Activated CD4-positive, CD25-positive, alpha-beta regulatory T cell (primary cell): ENCODE measurements at regions not wholly inside any gene's neighbourhood (a gene's known extent, or its start where the extent isn't known, plus 50 kb on each side); places are given as distances from the start of the nearest gene placed in this dataset.

Source experiments
- DNase-seq, 4 experiments: peaks; one replicate each; lab custom pipeline; 2025; lab: John Stamatoyannopoulos, UW

GRCh38 chr22:48351376-48352085, 1476.1 kb downstream of the BRD1 start:
- no peak for DNase-seq

DNA sequence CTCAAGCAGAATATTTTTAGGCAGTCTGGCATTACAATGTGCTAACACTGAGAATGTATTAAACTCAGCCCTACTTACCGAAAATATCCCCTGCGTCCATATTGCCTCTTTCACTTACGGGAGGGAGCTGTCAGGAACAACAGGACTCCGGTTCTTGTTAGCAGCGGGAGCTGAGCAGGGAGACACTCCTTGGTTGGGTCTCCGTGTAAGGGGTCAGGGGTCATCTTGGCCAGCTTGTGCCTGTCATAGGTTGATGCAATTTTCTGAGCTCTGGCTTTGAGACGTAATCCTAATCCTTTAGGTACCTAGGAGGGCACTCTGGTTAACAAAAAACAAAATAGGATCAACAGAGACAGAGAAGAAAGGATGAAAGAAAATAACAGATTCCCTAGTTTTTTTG, 1477.2 kb downstream of the BRD1 start:
- no peak for DNase-seq

- no peak for DNase-seq
Measured at GRCh38 chr22:48348855-48349254, 1478.8 kb downstream of the BRD1 start.

DNA sequence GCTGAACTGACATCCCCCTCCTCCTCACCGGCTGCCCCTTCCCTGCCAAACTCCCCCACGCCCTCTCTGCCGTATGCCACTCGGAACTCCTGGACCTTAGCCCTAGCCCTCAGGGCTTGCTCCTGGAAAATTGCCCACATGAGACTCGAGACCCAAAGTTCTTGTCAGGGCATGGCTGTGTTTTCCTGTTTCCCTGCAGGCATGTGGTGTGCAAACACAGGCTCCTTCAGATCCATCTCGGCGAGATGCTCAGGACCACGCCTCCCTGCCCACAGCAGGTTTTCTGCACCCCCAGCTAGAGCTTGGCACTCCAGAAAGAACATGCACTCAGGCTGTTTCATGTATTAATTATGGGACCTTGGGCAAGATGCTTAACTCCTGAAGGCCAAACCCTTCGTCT, 1480.4 kb downstream of the BRD1 start:
- no peak for DNase-seq

- DNase-seq: no peak
Measured at GRCh38 chr22:48346911-48347310, 1480.8 kb downstream of the BRD1 start.

DNA sequence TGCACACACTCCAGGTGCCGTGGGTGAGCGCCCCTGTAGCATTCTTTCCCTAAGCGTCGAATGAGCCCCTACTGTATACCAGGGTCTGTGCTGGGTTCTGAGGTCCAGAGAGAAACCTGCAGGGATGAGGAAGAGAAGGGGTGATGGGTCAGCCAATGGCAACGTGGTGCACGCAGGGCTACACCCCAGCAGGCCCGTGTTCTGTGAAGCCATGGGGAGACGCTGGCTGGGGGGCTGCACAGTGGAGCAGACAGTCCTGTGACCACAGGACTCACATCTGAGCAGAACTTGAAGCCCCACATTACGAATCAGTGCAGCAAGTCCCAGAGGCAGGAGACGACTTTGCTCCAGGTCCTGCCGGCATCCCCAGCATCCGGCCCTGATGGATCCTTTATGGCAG, 1481.4 kb downstream of the BRD1 start:
- no peak for DNase-seq

- no peak for DNase-seq
Measured at GRCh38 chr22:48345631-48346030, 1482.0 kb downstream of the BRD1 start.

DNA sequence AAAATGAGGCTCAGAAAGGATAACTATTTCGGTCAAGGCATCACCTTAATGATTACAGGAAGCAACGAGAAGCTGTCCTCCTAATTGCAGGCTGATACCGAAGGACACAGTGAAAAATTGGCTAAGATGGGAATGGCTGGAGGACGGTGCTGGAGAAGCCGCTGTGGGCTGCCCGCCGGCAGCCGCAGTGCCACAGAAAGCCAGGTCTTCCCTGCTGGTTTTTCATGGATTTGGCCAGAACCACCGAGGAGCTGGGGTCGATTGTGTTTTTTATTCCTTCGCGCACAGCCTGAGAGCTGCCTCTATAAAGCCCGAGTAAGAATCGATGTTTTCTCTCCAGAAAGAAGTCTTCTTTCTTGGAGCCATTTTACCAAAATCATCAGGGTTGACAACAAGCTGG, 1484.2 kb downstream of the BRD1 start:
- no peak for DNase-seq

- DNase-seq: no peak
Measured at GRCh38 chr22:48342732-48343131, 1484.9 kb downstream of the BRD1 start.

GRCh38 chr22:48342016-48342415, 1485.7 kb downstream of the BRD1 start:
- DNase-seq: no peak

- no peak for DNase-seq
Measured at GRCh38 chr22:48340727-48341709, 1486.7 kb downstream of the BRD1 start.

- DNase-seq: no peak
Measured at GRCh38 chr22:48340191-48340590, 1487.5 kb downstream of the BRD1 start.

DNA sequence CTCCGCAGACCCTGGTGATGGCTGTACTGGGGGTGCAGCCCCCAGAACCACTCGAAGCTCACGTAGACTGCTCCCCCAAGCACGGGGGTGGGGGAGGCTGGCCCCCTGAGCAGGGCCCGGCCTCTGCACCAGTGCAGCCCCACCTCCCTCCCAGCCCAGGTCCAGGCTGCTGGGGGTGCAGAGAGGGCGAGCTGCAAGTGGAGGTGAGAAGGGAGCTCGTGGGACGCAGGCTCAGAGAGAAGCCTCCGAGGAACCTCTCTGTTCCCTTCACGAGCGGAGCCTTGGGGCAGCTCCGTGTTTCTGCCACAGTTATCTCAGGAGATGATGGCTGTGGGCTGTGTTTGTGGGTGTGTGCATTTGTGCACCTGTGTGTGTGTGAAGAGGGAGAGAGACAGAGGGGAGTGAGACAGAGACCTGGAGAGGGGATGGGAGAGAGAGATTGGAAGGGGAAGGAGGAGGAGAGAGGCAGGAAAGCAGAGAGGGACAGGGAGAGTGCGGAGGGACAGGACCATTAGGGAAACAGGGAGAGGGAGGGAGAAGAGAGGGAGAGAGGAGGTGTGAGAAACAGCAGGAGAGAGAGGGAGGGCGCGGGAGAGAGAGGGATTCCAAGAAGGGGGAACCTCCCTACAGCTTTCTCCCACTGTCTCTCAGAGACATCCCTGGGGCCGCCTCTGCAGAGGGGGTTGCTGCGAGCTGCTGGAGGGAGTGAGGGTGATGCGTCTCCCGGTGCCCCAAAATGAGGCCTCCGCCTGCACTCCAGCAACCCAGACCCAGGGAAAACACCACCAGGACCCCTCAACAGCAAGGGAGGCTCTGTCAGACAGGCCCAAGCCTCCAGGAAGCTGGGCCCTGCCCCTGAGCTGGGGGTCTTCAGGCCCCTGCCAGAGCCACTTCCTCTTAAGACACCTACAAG, 1488.6 kb downstream of the BRD1 start:
- no peak for DNase-seq

- no peak for DNase-seq
Measured at GRCh38 chr22:48337957-48338792, 1489.5 kb downstream of the BRD1 start.

DNA sequence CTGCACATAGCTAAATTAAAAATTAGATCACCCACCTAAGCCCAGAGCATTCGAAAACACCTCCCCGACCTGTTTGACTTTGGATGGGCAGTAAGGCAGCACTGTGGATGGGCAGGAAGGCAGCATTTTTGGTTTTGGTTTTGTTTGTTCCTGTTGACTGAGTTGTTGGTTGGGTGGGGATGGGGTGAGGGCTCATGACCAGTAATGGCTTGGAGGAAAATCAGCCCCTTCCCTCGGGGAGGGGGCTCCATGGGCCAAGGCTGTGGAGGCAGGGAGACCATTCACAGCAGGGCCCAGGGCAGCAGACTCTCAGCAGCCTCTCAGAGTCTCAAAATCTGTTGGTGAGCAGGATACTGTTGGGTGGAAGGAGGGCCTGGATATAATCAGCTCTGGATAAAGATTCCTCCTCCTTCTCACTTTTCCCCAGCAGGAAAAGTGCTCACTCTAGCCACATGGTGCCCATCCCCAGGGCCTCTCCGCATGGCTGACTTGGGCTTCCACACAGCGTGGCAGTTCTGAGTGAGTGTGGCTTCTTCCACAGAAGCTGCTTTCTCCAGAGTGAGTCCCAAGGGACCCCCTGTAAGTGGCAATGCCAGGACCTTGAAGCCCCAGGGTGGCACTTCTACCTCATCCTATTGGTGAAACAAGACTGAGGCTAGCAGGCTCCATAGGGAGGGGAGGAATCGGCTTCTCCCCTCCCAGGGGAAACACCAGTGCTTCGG, 1491.2 kb downstream of the BRD1 start:
- no peak for DNase-seq

- DNase-seq: no peak
Measured at GRCh38 chr22:48335442-48336139, 1492.1 kb downstream of the BRD1 start.

GRCh38 chr22:48334971-48335370, 1492.7 kb downstream of the BRD1 start:
- DNase-seq: no peak

GRCh38 chr22:48333816-48334735, 1493.6 kb downstream of the BRD1 start:
- no peak for DNase-seq

DNA sequence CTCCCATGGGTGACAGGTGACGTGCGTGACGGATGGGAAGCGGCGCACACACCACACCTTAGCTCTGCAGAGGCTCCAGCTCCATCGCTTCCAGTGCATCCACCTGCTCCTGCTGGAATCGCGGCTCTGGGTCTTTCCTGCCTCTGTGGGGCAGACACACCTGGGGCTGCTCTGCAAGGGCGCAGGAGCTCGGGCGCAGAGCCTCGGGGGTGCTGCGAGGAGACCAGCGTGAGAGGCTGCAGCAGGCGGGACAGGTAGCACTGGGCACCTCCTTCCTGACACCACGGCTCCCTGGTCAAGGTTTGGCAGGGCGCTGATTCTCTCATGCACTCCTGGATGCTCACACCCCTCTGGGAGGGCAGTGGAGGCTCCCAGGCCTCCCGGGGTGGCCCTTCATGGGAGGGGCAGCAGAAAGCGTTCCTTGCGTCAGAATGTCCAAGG, 1494.3 kb downstream of the BRD1 start:
- no peak for DNase-seq
